ENCODE measurements at regions not wholly inside any gene's neighbourhood (a gene's known extent, or its start where the extent isn't known, plus 50 kb on each side); places are given as distances from the start of the nearest gene placed in this dataset.
"Not testable (repeated sequence)": the region's sequence is repeated elsewhere in the genome, so short reads cannot be mapped to it uniquely, and the experiment has no call there.

- DNase-seq (ENCODE audit: low spot score), result no peak
These were observed 108.1 kb downstream of the MAP3K21 start for GRCh38 chr1:233435622-233436021.

GRCh38 chr1:233439721-233440120 is 112.2 kb downstream of the MAP3K21 start:
- DNase-seq (ENCODE audit: low spot score), result no peak

- DNase-seq (ENCODE audit: low spot score), result peak; percentile 75
These were observed 113.5 kb downstream of the MAP3K21 start for GRCh38 chr1:233440951-233441401.

GRCh38 chr1:233442026-233442780 is 114.7 kb downstream of the MAP3K21 start:
- no peak for DNase-seq (ENCODE audit: low spot score)

GRCh38 chr1:233443040-233443760 is 115.7 kb downstream of the MAP3K21 start:
- DNase-seq (ENCODE audit: low spot score), result peak; percentile 82

- no peak for DNase-seq (ENCODE audit: low spot score)
These were observed 117.0 kb downstream of the MAP3K21 start for GRCh38 chr1:233444484-233444883.

GRCh38 chr1:233445737-233446136 is 118.2 kb downstream of the MAP3K21 start:
- no peak for DNase-seq (ENCODE audit: low spot score)

- DNase-seq (ENCODE audit: low spot score), result no peak
These were observed 119.4 kb downstream of the MAP3K21 start for GRCh38 chr1:233446935-233447334.

GRCh38 chr1:233448109-233448689 is 120.7 kb downstream of the MAP3K21 start:
- no peak for DNase-seq (ENCODE audit: low spot score)

GRCh38 chr1:233452724-233453123 is 125.2 kb downstream of the MAP3K21 start:
- no peak for DNase-seq (ENCODE audit: low spot score)

GRCh38 chr1:233453433-233454200 is 126.1 kb downstream of the MAP3K21 start:
- DNase-seq (ENCODE audit: low spot score), result no peak

GRCh38 chr1:233459470-233459945 is 132.0 kb downstream of the MAP3K21 start:
- no peak for DNase-seq (ENCODE audit: low spot score)

- DNase-seq (ENCODE audit: low spot score), result no peak
These were observed 132.4 kb downstream of the MAP3K21 start for GRCh38 chr1:233459968-233460367.

- DNase-seq (ENCODE audit: low spot score), result no peak
These were observed 133.2 kb downstream of the MAP3K21 start for GRCh38 chr1:233460692-233461091.

GRCh38 chr1:233461847-233462246 is 134.3 kb downstream of the MAP3K21 start:
- DNase-seq (ENCODE audit: low spot score), result no peak

GRCh38 chr1:233463333-233463732 is 135.8 kb downstream of the MAP3K21 start:
- no peak for DNase-seq (ENCODE audit: low spot score)

GRCh38 chr1:233465745-233466343 is 138.3 kb downstream of the MAP3K21 start:
- no peak for DNase-seq (ENCODE audit: low spot score)

GRCh38 chr1:233470741-233471499 is 143.0 kb upstream of the KCNK1 start:
- no peak for DNase-seq (ENCODE audit: low spot score)

- DNase-seq (ENCODE audit: low spot score), result not testable (repeated sequence)
These were observed 142.1 kb upstream of the KCNK1 start for GRCh38 chr1:233471851-233472250.

- DNase-seq (ENCODE audit: low spot score), result peak; percentile 29
These were observed 141.1 kb upstream of the KCNK1 start for GRCh38 chr1:233472796-233473195.

Measured in LoVo (cell line).